ENCODE measurements at regions not wholly inside any gene's neighbourhood (a gene's known extent, or its start where the extent isn't known, plus 50 kb on each side); places are given as distances from the start of the nearest gene placed in this dataset.

GRCh38 chr10:20492447-20492846 is 404.7 kb downstream of the NEBL start:
- in situ Hi-C loops (cut with MboI; ENCODE audit: low pct_ligation_motif_present in 1 of 4, low pct_unique_long_range_greater_than_20kb in 1 of 4, low sequenced_read_pairs in 3 of 4) (no loop called here), intact Hi-C loops (cut with DNase I; ENCODE audit: low total_unique reads) (no loop called here)
- Histone ChIP-seq H3K36me3 (no peaks in the 10 kb centered on the region), H3K27ac (no peak overlapping the region), H3K27me3 (no peaks in the 10 kb centered on the region), H3K4me1 (peaks cover 0 to 3% (median 0%) of the 10 kb centered on the region in 4 donors), H3K9me3 (peaks cover 0 to 10% of the 10 kb centered on the region in 2 donors), H3K4me3 (no peak overlapping the region)
- TF ChIP-seq CTCF (IDR thresholded peaks at IDR 0.05), result no peak
- TF ChIP-seq POLR2AphosphoS5 (IDR thresholded peaks at IDR 0.05), result no peak
- no peak for TF ChIP-seq POLR2A (IDR thresholded peaks at IDR 0.05)
- no peak for TF ChIP-seq EP300 (IDR thresholded peaks at IDR 0.05; ENCODE audit: low read depth)
- WGBS, 2 donors (ENCODE audit: low coverage in 1 of 2), result 42% methylated on average over 2 of the region's 2 CpGs; no CpG with 5 or more reads in 1 of the 2 donors
- no peak for DNase-seq

DNA sequence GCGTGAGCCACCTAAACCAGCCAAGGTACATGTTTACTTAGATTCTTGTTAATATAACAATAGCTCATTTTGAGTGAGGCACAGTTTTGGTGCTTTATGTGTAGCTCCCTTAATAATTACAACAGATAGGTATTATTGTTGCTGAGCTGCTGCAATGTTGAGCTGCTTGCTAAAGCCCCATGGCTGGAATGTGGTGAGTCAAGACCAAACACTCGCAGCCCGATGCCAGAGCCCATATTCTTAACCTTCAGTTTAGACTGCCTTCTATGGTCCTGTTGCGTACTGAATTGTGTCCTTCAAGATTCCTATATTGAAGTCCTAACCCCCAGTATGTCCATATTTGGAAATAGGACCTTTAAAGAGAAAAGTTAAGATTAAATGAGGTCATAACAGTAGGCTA is 407.1 kb downstream of the NEBL start:
- in situ Hi-C loops (cut with MboI; ENCODE audit: low pct_ligation_motif_present in 1 of 4, low pct_unique_long_range_greater_than_20kb in 1 of 4, low sequenced_read_pairs in 3 of 4) (no loop called here), intact Hi-C loops (cut with DNase I; ENCODE audit: low total_unique reads) (no loop called here)
- Histone ChIP-seq H3K9me3 (peaks cover 0 to 10% of the 10 kb centered on the region in 2 donors), H3K27me3 (no peaks in the 10 kb centered on the region), H3K36me3 (no peaks in the 10 kb centered on the region), H3K27ac (no peak overlapping the region), H3K4me1 (no peaks in the 10 kb centered on the region), H3K4me3 (no peak overlapping the region)
- WGBS, 2 donors (ENCODE audit: low coverage in 1 of 2), result 80 to 92% methylated on average over 1 to 4 of the region's 4 CpGs
- no peak for DNase-seq
- TF ChIP-seq POLR2A (IDR thresholded peaks at IDR 0.05) (no peak), EP300 (IDR thresholded peaks at IDR 0.05; ENCODE audit: low read depth) (no peak), POLR2AphosphoS5 (IDR thresholded peaks at IDR 0.05) (no peak), CTCF (IDR thresholded peaks at IDR 0.05) (no peak)

DNA sequence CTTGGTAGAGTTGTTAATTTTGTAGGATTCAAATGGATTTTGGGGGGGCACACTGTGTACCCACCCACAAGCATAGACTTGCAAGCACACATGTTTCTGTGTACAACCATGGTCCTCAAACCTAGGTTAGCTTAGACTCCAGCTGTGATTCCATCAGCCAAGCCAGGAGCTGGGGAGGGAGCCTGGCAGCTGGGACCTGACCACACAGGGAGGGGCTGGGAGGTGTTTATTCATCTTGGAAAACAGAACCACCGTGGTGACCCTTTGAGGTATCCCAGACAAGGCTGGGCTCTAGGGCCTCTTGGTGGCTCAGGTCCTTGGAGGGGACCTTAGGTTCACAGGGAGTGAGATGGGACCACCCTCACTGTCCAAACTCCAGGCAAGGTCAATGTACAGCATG is 410.3 kb downstream of the NEBL start:
- TF ChIP-seq POLR2A (IDR thresholded peaks at IDR 0.05) (no peak), EP300 (IDR thresholded peaks at IDR 0.05; ENCODE audit: low read depth) (no peak), CTCF (IDR thresholded peaks at IDR 0.05) (no peak), POLR2AphosphoS5 (IDR thresholded peaks at IDR 0.05) (no peak)
- 44% methylated on average over 1 of the region's 1 CpG; no CpG with 5 or more reads in 1 of the 2 donors for WGBS, 2 donors (ENCODE audit: low coverage in 1 of 2)
- in situ Hi-C loops (cut with MboI; ENCODE audit: low pct_ligation_motif_present in 1 of 4, low pct_unique_long_range_greater_than_20kb in 1 of 4, low sequenced_read_pairs in 3 of 4), result no loop called here
- no peaks in the 10 kb centered on the region for H3K36me3 ChIP-seq
- peaks cover 0 to 3% of the 10 kb centered on the region in 2 donors for H3K9me3 ChIP-seq
- H3K4me3 ChIP-seq, result no peak overlapping the region
- H3K4me1 ChIP-seq, result no peaks in the 10 kb centered on the region
- intact Hi-C loops (cut with DNase I; ENCODE audit: low total_unique reads), result no loop called here
- H3K27ac ChIP-seq, result no peak overlapping the region
- DNase-seq, result no peak
- H3K27me3 ChIP-seq, result no peaks in the 10 kb centered on the region

DNA sequence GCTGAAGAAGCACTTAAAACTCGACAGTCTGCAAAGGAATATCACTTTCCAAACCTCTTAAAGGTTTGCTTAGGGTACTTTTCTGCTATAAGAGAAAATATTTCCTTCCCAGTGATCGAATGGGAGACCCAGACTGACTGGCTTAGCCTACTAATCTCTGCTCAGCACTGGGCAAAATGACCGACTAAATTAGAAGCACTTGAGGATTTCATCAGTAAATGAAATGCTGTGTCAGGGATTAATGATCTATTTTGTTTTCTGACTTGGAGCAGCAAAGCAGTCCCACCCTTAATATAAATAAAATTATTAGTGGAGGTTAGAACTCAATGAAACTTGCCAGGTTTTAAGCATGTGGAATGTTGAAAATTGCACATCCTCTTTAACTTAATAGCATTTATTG is 411.6 kb downstream of the NEBL start:
- intact Hi-C loops (cut with DNase I; ENCODE audit: low total_unique reads), result no loop called here
- H3K4me1 ChIP-seq, result no peaks in the 10 kb centered on the region
- H3K27ac ChIP-seq, result no peak overlapping the region
- TF ChIP-seq POLR2AphosphoS5 (IDR thresholded peaks at IDR 0.05) (no peak), EP300 (IDR thresholded peaks at IDR 0.05; ENCODE audit: low read depth) (no peak), CTCF (IDR thresholded peaks at IDR 0.05) (no peak), POLR2A (IDR thresholded peaks at IDR 0.05) (no peak)
- H3K27me3 ChIP-seq, result no peaks in the 10 kb centered on the region
- DNase-seq, result no peak
- no peak overlapping the region for H3K4me3 ChIP-seq
- in situ Hi-C loops (cut with MboI; ENCODE audit: low pct_ligation_motif_present in 1 of 4, low pct_unique_long_range_greater_than_20kb in 1 of 4, low sequenced_read_pairs in 3 of 4), result no loop called here
- WGBS, 2 donors (ENCODE audit: low coverage in 1 of 2), result 63 to 67% methylated on average over 1 to 3 of the region's 3 CpGs
- H3K36me3 ChIP-seq, result no peaks in the 10 kb centered on the region
- H3K9me3 ChIP-seq, result peaks cover 0 to 3% of the 10 kb centered on the region in 2 donors
